Thyroid gland (tissue), 4 donors: ENCODE measurements at regions not wholly inside any gene's neighbourhood (a gene's known extent, or its start where the extent isn't known, plus 50 kb on each side); places are given as distances from the start of the nearest gene placed in this dataset.

Experiments
- POLR2A ChIP-seq, 2 donors: fragments of 450-650 bp; IDR thresholded peaks; one replicate each; pipeline ENCODE4 v1.6.1; 2017; ENCODE audit warnings: antibody characterized with exemption in 2 of 2, mild to moderate bottlenecking in 2 of 2, moderate library complexity in 1 of 2
- TF ChIP-seq, protein P1 (sequence below), 6 experiments: fragments of 200-600 bp in 3 of 6; fragments of 450-650 bp in 3 of 6; sonication (generic) in 3 of 6; IDR thresholded peaks; one replicate each; pipeline ENCODE4 v1.5.1; 2016 to 2019; ENCODE audit warnings: antibody characterized with exemption in 6 of 6, mild to moderate bottlenecking in 2 of 6, inconsistent platforms in 1 of 6, moderate library complexity in 1 of 6

DNA sequence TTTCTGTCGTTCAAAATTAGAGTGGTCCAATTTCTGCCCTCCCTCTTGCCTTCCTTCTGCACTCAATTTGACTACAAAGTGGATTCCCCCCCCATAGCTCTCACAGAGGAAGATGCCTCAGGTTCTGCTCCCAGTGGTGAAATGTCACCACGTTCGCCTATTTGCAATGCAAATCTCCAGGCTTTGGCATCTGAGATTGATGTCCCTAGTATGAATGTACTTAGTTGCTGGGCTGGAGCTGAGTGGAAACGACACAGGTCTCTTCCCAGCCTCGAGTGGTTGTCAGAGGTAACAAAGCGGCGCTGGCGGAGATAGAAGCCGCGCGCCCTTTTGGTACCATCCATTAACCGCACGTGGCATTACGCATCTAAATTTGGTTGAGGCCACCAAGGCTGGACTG, 860.1 kb downstream of the MCTP2 start:
- TF ChIP-seq, protein P1, sequence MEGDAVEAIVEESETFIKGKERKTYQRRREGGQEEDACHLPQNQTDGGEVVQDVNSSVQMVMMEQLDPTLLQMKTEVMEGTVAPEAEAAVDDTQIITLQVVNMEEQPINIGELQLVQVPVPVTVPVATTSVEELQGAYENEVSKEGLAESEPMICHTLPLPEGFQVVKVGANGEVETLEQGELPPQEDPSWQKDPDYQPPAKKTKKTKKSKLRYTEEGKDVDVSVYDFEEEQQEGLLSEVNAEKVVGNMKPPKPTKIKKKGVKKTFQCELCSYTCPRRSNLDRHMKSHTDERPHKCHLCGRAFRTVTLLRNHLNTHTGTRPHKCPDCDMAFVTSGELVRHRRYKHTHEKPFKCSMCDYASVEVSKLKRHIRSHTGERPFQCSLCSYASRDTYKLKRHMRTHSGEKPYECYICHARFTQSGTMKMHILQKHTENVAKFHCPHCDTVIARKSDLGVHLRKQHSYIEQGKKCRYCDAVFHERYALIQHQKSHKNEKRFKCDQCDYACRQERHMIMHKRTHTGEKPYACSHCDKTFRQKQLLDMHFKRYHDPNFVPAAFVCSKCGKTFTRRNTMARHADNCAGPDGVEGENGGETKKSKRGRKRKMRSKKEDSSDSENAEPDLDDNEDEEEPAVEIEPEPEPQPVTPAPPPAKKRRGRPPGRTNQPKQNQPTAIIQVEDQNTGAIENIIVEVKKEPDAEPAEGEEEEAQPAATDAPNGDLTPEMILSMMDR (IDR thresholded peaks at IDR 0.05), result no peak
- TF ChIP-seq POLR2A (IDR thresholded peaks at IDR 0.05), result no peak
